ENCODE measurements at regions not wholly inside any gene's neighbourhood (a gene's known extent, or its start where the extent isn't known, plus 50 kb on each side); places are given as distances from the start of the nearest gene placed in this dataset.

DNA sequence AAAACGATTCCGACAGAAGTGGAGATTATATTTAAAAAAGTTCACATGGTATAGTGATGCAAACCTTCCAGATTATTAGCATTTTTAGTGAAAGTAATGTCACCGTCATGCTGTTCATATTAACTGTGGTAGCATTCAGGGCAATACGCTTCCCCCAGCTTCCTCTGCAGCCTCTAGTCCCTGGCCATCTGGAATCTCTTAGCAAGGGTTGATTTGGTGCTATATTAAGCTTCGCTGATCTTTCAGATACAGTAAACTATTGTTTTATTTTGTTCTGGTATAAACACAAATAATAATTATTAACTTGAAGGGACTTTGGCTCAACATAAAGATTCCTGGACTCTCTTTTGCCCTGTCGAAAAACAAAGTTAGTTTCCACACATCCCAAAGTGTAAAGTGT lies 1080.5 kb upstream of the TENM3 start:
- TF ChIP-seq, protein P1, sequence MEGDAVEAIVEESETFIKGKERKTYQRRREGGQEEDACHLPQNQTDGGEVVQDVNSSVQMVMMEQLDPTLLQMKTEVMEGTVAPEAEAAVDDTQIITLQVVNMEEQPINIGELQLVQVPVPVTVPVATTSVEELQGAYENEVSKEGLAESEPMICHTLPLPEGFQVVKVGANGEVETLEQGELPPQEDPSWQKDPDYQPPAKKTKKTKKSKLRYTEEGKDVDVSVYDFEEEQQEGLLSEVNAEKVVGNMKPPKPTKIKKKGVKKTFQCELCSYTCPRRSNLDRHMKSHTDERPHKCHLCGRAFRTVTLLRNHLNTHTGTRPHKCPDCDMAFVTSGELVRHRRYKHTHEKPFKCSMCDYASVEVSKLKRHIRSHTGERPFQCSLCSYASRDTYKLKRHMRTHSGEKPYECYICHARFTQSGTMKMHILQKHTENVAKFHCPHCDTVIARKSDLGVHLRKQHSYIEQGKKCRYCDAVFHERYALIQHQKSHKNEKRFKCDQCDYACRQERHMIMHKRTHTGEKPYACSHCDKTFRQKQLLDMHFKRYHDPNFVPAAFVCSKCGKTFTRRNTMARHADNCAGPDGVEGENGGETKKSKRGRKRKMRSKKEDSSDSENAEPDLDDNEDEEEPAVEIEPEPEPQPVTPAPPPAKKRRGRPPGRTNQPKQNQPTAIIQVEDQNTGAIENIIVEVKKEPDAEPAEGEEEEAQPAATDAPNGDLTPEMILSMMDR (IDR thresholded peaks at IDR 0.05; ENCODE audit: low read depth, low read length): no peak
- no peak for DNase-seq (ENCODE audit: extremely low read depth, low read depth)

DNA sequence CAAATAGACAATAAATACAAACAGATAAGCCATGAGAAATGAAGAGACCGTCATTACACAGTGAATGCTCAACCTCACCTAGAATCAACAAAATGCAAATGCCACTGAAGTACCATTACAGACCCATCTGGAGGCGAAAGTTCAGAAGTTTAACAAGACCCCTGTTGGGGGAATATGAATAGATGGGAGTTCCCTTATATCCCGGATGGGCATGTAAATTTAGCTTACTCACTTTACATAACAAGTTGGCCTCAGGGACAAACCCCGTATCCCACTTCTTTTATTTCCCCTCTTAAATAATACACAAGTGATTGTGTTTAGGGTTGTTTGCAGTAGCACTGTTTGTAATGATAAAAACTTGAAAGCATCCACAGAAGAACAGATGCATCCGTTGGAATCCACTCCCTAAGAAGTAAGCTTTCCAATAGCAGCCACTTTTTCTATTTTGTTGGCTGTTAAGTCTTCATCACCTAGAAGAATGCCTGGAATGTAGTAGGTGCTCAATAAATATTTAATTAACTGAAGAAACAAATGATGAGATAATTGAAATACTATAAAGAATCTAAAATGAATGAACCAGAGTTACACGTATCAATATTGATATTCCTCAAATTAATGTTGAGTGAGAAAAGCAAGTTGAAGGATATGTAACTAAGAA lies 1076.3 kb upstream of the TENM3 start:
- TF ChIP-seq, protein P1 (IDR thresholded peaks at IDR 0.05; ENCODE audit: low read depth, low read length): no peak
- DNase-seq (ENCODE audit: extremely low read depth, low read depth): no peak

DNA sequence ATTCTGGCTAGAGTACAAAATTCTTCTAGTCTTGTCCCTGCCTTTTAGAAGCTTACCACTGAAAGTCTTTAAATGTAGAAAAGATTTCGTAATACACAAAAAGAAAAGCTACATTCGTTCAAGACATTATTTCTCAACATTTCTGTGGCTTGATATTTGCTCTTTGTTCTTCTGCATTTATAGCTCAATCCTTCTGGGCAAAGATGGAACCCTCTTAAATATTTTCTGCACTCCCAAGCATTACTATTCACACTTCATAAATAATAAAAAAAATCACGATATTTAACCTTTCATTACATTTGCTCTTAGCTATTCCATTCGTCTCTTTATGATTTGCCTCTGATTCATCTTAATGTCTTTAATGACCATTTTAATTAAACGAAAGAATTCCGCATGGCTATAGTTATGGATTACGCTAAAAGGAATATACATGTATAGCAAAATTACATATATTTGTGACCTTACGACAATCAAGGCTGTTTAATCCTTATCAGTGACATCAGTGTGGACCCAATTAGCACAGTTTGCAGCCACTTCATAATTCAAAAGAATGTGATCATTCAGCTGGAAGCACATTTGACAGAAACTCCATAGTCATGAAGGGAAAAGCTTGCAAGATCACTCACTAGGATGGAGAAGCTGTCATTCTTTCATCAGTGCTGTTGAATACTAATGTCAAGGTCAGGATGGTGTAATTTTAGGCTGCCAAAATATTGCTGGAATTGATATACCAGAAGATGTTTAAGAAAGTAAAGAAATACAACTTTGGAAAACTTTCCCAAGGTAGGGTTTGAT lies 1075.0 kb upstream of the TENM3 start:
- TF ChIP-seq, protein P1 (IDR thresholded peaks at IDR 0.05; ENCODE audit: low read depth, low read length): no peak
- DNase-seq (ENCODE audit: extremely low read depth, low read depth): no peak

DNA sequence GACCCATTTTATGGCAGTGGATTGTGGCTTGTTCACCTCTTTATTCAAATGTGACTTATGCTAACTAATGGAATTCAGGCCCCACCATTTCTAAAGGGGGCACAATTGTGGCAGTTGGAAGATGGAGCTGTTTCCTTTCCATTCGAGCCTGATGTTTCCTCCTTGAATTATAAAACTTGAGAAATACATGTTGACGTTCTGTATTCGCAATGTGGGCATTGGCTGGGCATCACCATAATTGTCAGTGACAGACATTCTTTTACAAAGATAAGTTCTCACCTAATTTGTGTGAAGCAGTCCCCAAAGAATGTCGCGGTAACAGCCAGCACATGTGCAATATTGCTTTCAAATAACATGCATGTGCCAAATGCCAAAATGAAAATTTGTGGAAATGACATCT lies 1070.2 kb upstream of the TENM3 start:
- TF ChIP-seq, protein P1 (IDR thresholded peaks at IDR 0.05; ENCODE audit: low read depth, low read length): no peak
- DNase-seq (ENCODE audit: extremely low read depth, low read depth): no peak

DNA sequence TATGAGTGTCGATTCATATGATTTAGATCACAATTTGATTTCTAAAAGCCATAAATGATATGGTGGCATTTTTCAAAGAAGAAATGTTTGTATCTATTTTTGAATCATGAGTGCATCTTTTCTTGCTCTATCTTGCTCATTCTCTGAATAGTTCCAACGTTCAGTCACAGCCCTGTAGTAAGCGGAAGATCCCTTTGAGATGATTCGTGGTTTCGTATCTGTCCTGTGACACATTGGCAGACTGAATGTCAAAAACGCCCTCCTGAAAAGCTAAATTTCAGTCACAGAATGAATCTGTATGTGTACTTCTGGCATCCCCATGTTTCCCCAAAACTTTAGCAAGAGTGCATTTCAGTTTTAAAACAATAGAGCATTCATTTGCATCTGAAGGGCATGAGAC lies 1066.9 kb upstream of the TENM3 start:
- TF ChIP-seq, protein P1 (IDR thresholded peaks at IDR 0.05; ENCODE audit: low read depth, low read length): no peak
- DNase-seq (ENCODE audit: extremely low read depth, low read depth): no peak

DNA sequence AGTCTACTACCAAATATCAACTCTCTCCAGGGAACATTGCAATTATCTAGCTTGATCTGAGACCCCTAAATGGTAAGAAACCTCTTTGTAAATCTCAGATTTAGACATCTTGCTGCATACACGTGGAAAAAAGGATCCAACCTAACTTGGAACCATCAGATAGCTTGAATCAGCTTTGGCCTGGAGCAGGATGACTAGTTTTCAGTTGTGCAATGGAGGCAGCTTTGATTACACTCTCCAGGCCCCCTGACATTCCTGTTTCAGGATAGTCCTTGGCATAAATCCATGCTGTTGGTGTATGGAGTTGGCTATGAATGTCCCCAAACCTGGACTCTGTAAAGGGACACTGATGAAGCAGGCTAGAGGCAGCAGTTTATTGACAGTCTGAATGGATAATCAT lies 1061.9 kb upstream of the TENM3 start:
- no peak for DNase-seq (ENCODE audit: extremely low read depth, low read depth)
- TF ChIP-seq, protein P1 (IDR thresholded peaks at IDR 0.05; ENCODE audit: low read depth, low read length): no peak

DNA sequence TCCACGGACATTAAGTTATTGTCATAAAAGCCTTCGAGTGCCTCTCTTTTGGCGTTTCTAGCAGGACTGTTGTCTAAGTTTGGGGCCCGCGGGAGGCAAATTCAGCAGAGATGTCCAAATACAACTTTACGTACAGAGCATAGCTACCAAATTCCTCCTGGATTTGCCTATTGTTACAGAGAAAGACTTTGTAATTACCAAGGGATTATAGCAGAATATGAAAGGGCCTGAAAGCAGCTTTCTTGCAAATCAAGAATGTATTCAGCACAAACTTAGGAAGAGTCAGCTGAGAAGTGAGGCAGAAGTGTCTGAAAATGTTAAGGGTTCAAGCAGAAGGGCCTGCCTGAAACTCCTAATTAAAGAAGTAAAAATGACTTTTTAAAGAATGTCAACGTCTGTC lies 1053.5 kb upstream of the TENM3 start:
- no peak for DNase-seq (ENCODE audit: extremely low read depth, low read depth)
- TF ChIP-seq, protein P1 (IDR thresholded peaks at IDR 0.05; ENCODE audit: low read depth, low read length): no peak
